GM21360 (cell line): ENCODE measurements at regions not wholly inside any gene's neighbourhood (a gene's known extent, or its start where the extent isn't known, plus 50 kb on each side); places are given as distances from the start of the nearest gene placed in this dataset.
"Not testable (repeated sequence)": the region's sequence is repeated elsewhere in the genome, so short reads cannot be mapped to it uniquely, and the experiment has no call there.

Experiments used
- ATAC-seq: cut with Tn5 transposase; IDR thresholded peaks from one replicate; pipeline ENCODE4 v1.9.1; 2021; ENCODE audit warnings: mild to moderate bottlenecking, moderate library complexity; ENCODE audit not compliant: unreplicated experiment

DNA sequence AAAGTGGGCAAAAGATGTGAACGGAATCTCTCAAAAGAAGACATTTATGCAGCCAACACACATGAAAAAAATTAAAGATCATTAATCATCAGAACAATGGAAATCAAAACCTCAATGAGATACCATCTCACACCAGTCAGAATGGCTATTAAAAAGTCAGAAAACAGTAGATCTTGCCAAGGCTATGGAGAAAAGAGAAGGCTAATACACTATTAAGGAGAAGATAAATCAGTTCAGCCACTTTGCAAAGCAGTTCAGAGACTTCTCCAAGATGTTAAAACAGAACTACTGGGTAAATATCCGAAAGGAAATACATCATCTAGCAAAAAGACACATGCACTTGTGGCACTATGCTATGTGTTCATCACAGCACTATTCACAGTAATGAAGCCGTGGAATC is 388.2 kb upstream of the LUZP2 start:
- ATAC-seq: no peak

DNA sequence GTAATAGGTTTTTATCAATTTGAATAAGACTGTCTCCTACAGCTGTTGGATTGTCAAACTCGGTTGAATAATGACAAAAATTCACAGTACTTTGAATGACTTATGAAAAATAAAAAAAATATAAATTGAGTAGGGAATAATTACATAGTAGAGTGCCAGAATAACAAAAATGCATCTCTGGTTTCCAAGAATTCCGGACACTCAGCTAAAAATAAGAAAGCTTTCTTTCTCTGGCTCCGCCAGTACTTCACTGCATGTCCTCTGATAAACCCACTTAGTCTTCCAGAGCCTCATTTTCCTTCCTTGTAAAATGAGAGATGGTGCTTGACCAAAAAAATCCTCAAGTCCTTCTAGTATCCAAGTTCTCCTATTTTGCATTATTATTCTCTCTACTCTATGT is 374.6 kb upstream of the LUZP2 start:
- no peak for ATAC-seq

DNA sequence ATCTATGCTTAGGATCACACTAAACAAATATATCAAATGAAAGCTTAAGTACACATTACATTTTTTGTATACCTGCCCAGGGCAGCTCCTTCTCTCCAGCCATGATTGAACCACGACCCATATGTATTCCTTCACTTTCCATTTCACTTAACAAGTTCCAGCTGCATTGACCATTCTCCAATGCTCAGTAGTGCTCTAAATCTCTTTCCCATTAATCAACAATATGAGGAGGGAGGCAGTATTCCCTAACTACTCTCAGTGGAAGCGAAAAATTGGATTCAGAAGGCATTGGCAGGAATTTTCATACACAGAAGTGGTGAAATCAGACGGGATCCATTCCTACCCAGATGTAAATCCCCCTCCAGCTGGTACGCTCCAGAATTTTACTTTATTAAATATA is 372.0 kb upstream of the LUZP2 start:
- ATAC-seq: no peak

DNA sequence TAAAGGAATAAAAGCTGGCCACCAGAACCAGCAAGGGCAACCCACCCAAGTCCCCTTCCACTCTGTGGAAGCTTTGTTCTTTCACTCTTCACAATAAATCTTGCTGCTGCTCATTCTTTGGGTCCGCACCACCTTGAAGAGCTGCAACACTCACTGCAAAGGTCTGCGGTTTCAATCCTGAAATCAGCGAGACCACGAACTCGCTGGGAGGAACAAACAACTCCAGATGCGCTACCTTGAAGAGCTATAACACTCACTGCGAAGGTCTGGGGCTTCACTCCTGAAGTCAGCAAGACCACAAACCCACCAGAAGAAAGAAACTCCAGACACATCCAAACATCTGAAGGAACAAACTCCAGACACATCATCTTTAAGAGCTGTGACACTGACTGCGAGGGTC is 365.2 kb upstream of the LUZP2 start:
- no peak for ATAC-seq

DNA sequence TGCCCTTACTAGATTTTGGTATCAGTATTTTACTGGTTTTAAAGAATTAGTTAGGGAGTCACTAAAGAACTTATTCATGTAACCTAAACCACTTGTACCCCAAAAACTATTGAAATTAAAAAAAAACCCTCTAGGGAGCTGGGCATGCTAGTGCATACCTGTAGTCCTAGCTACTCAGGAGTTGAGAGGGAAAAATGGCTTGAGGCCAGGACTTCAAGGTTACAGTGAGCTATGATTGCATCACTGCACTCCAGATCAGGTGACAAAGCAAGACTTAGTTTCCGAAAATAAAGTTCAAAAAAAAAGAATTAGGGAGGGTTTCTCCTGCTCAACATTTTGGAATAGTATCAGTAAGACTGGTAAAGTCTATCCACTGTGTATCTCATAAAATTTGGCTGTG is 364.4 kb upstream of the LUZP2 start:
- ATAC-seq: no peak

DNA sequence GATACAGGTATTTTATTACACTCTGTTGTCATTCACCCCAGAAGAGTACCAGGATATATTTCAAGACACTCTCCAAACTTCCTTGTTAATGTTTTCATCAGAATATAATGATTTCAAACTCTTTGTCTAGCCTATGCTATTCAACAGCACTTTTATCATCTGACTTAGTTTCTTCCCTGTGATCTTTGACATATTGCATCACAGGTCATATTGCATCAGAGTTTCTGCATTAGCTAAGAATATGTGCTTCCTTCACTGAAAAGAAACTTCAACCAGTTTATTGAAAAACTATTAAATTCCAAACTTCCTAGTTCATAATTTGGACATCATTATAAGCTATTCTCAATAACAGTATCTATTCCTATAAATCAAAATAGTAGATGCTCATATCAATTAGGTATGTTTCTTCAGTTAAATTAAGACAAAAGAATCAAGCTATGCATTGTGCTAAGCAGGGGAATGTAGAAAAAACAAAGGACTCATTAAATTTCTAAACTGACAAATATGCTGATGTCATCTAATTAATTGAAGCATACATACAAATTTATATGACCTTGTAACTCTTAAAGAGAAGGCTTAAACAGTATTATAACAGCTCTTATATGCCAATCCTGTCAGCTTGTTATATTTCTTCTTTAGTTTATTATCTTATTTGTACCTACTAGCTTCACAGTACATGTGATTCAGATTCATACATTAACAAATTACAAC is 361.8 kb upstream of the LUZP2 start:
- ATAC-seq: no peak

DNA sequence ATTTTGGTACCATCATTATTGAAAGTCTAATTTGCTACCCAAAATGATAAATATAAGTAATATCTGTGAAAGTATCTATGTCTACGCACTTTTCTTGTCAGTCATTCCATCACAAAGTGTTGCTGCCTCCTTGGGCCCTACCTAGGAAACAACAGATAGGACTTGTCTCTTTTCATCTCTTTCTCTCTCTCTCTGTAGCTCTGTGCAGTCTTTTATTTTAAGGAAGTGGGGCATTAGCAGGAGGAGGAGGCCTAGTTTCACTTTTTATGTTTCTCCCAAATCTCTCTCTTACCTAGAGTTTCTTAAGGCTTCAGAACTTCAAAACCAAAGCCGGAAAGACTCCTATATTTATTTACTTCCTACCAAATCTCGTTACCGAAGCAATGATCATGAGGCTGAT is 354.8 kb upstream of the LUZP2 start:
- ATAC-seq: no peak

DNA sequence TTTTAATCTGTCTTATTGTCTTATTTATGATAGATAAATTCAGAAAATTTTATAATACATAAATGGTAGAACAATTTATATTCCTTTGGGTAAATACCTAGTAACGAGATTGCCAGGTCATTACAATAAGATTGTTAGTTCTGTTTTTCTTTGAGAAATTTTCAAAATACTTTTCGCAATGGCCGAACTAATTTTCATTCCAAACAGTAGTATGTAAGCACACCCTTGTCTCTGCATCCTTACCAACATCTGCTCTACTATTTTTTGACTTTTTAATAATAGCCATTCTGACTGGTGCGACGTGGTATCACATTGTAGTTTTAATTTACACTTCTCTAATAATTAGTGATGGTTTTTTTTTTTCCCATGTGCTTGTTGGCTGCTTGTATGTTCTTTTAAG is 351.4 kb upstream of the LUZP2 start:
- no peak for ATAC-seq

DNA sequence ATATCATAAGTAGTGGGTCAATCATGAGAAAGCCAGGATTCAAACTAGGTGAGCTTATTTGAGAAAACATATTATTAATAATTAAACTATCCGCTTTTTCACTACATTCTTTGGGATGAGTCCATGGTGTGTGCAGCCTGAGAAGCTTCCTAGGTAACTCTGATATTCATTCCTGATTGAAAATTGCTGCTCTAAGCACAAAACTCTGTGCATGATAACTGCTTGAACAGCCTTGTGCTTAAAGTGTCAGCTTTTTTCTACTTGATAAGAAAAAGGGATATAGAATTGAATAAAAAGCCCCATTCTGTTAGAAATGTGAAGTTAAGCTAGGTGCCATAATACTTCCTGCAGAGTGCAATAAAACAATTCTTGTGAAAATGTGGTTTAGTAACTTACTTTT is 343.5 kb upstream of the LUZP2 start:
- ATAC-seq: no peak

DNA sequence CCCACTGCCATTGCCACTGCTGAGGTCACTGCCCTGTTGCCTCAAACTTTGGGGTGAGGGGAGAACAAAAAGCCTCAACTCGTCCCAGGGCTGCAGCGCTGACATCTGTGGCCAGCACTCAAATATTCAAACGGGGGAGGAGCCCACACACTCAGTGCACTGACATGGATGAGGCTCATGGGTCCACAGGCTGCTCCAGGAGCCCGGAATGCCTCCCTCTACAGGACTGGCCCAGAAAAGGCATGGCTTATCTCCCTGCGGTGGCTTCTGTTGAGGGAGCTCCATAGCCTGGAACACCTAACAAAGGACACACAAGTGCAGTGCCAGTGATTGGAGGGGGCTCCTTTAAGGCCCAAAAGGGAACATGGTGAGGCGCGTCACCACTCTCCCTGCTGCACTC is 341.1 kb upstream of the LUZP2 start:
- ATAC-seq: no peak

DNA sequence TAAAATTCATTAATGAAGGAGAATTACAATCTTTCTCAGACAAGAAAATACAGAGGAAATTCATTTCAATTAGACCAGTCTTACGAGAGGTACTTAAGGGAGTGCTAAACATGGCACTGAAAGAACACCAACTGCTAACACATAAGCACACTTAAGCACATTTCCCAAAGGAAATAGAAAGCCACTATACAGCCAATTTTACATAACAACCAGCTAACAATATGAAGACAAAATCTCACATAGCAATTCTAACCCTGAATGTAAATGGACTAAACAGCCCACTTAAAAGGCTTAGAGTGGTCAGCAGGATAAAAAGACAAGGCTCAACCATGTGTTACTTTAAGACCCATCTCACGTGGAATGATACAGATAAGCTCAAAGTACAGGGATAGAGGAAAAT is 339.5 kb upstream of the LUZP2 start:
- no peak for ATAC-seq

DNA sequence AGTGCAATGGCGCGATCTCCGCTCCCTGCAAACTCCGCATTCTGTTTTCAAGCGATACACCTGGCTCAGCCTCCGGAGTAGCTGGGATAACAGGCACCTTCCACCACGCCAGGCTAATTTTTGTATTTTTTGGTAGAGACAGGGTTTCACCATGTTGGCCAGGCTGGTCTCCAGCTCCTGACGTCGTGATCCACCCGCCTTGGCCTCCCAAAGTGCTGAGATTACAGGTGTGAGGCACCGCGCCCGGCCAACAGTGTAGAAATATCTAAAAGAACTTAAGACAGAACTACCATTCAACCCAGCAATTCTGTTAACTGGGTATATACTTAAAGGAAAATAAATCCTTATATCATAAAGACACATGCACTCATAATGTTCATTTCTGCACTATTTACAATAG is 335.3 kb upstream of the LUZP2 start:
- no peak for ATAC-seq

DNA sequence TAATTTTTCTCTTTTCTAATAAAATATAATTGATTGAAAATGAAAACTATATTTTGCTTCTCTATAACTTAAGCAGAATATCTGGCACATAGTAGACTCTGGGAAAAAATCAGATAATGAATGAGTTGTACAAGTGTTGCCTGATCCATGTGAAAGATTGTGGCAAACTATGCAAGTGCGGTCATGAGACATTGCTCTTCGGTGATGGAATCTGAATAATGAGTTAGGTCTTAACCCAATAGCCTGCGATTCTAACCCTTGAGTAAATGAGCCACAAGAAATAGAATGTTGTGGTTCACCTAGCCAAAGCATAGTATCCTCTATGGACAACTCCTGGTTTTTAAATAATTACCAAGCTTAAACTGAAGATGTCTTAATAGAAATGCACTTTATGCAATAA is 333.7 kb upstream of the LUZP2 start:
- no peak for ATAC-seq

DNA sequence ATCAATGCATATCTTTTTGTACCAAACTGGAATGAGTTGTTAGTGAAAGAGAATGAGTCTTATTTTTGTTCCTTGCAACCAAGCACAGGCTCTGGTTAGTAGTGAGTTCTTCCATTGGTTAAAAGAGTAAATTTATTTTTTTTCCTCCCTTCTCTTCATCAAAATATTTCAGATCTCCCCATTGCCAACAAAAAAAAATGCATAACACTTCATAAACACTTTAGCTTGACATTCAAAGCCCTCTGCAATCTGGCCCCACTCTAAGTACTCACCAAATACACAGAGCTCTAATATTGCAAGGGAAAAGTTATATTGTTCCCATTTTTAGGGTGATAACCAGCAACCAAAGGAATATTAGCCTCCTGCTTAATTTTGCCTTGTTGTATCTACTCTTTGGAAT is 333.0 kb upstream of the LUZP2 start:
- no peak for ATAC-seq

DNA sequence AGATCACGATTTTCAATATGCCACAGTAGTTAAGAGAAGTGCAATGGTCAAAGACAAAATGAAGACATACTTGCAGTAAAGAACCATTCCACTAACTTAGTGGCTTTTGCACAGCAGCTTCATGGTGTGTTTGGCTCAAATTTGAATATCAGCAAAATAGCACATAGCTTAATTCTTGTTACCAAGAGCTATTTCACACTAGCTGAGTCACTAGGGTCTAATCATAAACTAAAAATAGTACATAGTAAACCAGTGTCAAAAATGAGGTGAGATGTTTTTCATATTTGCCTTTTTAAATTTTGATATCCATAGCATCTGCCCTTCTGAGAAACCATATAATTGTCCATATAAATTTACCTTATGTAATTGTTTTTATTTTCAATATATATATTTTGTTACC is 325.0 kb upstream of the LUZP2 start:
- ATAC-seq: no peak

DNA sequence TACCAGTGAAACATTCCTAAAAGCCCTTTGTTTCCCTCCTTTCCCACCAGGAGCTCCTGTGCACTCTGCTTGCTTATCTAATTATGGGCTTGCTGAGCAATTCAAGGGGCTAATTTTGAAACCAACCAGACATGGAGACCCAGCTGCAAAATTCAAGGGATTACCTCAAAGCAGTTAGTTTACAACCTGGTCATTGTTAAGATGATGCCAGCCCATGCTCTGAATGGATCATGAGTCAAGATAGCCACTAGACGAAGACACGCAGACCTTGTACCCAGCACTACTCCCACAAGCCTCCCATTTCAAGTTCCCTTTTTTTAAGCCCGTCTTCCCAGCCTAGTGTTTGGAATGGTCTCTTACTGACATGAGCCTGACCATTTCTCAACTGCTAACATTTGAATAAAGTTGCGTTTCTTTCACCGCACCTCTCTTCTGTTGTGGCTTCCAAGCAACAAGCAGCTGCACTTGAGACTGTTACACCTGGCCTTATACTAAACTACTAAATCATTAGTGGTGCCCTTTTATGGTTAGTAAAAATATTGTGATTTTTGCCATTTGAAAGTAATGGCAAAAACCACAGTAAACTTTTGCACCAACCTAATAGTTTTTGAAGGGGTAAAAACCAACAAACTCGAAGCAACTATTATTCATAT is 315.3 kb upstream of the LUZP2 start:
- no peak for ATAC-seq

DNA sequence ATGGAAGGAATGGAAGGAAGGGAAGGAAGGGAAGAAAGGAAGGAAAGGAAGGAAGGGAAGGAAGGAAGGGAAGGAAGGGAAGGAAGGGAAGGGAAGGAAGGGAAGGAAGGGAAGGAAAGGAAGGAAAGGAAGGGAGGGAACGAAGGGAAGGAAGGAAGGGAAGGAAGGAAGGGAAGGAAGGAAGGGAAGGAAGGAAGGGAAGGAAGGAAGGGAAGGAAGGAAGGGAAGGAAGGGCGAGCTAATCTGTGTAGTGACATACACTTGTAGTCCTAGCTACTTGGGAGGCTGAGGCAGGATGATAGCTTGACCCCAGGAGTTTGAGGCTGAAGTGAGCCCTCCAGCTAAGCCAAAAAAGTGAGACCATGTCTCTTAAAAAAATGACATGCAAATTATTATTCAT is 311.3 kb upstream of the LUZP2 start:
- not testable (repeated sequence) for ATAC-seq

DNA sequence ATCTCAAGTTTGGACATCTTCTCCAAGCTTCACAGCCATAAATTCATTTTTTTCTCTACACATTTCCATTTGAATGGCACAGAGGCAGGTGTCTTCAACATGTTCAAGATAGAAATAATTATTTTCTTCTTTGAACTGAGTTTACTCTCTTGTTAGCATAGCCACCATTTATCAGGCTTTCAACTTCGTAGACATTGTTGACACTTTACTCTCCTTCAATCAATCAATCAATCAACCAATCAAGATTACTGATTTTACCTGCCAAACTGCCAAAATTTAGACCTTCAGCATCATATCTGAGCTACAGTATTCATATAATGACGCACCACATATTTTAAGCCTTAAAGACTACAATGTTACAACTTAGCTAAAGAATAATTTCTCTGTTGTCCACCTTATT is 300.1 kb upstream of the LUZP2 start:
- no peak for ATAC-seq

DNA sequence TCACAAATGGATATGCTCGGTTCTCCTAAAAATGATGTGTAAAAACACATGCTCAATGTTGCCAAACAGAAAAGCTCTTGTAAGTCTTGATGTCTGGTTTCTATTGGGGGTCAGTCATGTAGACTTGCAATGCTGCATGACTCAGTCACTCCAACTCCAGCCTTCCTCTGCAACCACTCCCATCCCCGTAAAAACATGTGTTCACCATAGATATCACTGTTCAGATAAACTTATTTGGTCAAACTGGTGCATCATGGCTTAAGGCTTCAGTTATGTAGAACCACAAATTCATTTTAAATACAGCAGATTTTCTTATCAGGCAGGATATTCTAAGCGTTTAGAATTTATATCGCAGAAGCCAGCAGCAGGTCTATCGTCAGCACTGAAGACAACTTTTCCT is 298.4 kb upstream of the LUZP2 start:
- no peak for ATAC-seq

DNA sequence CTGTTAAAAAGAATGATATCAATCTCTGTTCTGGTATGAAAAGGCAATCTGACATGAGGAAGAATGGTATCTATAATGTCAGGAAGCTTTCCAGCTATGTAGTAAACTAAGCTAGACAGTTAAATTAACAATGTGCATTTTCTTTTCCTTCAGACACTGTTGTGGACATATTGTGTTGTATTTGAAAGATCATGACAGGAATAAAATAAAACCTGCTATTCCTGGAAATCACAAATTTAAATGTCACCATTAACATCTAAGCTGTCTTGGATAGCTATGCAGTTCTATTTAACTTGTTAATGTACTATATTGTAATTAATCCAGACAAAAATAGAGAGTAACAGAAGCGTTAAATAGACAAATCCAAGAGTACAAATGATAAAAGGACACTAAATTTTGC is 297.4 kb upstream of the LUZP2 start:
- ATAC-seq: no peak

DNA sequence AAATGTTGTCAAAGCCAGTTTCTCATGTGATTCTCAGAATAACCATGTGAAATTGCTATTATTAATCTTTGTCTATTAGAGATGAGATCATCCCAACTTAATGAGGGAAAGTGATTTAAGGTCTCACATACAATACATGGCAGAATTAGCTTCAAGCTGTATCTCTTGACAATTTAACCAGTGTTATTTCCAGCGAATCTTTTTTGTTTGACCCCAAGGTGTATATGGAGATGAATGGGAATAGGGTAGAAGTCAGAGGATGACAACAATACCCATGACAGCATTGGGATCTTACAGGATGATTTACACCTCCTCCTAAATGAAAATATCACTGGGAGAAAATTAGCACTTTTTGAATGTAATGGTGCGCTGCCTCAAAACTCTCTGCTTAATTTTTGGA is 290.8 kb upstream of the LUZP2 start:
- ATAC-seq: no peak

DNA sequence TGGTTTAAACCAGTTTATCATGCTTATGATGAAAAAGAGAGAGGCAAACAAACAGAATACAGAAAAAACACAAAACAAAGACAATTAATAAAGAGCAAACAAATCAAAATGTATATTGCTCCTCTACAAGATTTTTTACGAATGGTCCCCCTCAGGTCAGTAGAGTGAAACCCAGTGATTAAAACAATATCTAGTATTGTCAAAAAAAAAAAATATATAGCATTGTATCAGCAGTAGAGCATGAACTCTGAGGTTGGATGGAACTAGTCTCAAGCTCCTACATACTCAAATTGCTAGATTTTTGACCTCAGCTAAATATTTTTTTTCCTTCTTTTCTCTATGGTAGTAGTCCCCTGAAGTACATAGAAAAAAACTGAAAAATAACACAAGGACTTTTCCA is 290.3 kb upstream of the LUZP2 start:
- ATAC-seq: no peak

DNA sequence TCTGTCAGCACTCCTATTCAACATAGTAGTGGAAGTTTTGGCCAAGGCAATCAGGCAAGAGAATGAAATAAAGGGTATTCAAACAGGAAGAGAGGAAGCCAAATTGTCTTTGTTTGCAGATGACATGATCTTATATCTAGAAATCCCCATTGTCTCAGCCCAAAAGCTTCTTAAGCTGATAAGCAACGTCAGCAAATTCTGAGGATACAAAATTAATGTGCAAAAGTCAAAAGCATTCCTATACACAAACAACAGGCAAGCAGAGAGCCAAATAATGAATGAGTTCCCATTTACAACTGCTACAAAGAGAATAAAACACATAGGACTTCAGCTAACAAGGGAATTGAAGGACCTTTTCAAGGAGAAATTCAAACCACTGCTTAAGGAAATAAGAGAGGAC is 280.4 kb upstream of the LUZP2 start:
- ATAC-seq: no peak
